Muscle layer of colon (tissue), 2 donors: ENCODE measurements at regions not wholly inside any gene's neighbourhood (a gene's known extent, or its start where the extent isn't known, plus 50 kb on each side); places are given as distances from the start of the nearest gene placed in this dataset.
A peak's percentile ranks its signal among the peaks of the same experiment; 100 is the strongest.

Experiments used
- H3K27ac ChIP-seq: one replicate; pipeline ENCODE4 v1.7.0; 2013; ENCODE audit warnings: low read depth, mild to moderate bottlenecking, low read length, moderate library complexity
- H3K27me3 ChIP-seq, 2 donors: one replicate each; pipeline ENCODE4 v1.7.0; 2013; ENCODE audit warnings: low read length in 2 of 2, mild to moderate bottlenecking in 2 of 2; ENCODE audit not compliant: insufficient read depth in 2 of 2, control insufficient read depth in 1 of 2
- H3K36me3 ChIP-seq: one replicate; pipeline ENCODE4 v1.7.0; 2013; ENCODE audit warnings: mild to moderate bottlenecking, low read length; ENCODE audit not compliant: insufficient read depth
- H3K4me1 ChIP-seq: one replicate; pipeline ENCODE4 v1.7.0; 2013; ENCODE audit warnings: mild to moderate bottlenecking, low read length; ENCODE audit not compliant: insufficient read depth
- H3K4me3 ChIP-seq, 2 donors: one replicate each; pipeline ENCODE4 v1.7.0; 2013; ENCODE audit warnings: low read length in 2 of 2, low read depth in 1 of 2, mild to moderate bottlenecking in 1 of 2, moderate library complexity in 1 of 2
- H3K9ac ChIP-seq: one replicate; pipeline ENCODE4 v1.7.0; 2013; ENCODE audit warnings: low read length
- H3K9me3 ChIP-seq: one replicate; pipeline ENCODE4 v1.7.0; 2013; ENCODE audit warnings: mild to moderate bottlenecking, low read length
- donor health status: abdominal sarcoma.
- donor health status: Adenocarcinoma of cecum.

GRCh38 chr17:56675876-56676660, 82.6 kb downstream of the NOG start:
- peaks cover 20 to 26% of the 10 kb centered on the region in 2 donors for H3K27me3 ChIP-seq
- H3K9ac ChIP-seq = no peak overlapping the region
- H3K9me3 ChIP-seq = no peaks in the 10 kb centered on the region
- H3K36me3 ChIP-seq = no peaks in the 10 kb centered on the region
- H3K4me1 ChIP-seq = peaks cover 6% of the 10 kb centered on the region
- H3K27ac ChIP-seq = no peak overlapping the region
- no peak overlapping the region for H3K4me3 ChIP-seq

DNA sequence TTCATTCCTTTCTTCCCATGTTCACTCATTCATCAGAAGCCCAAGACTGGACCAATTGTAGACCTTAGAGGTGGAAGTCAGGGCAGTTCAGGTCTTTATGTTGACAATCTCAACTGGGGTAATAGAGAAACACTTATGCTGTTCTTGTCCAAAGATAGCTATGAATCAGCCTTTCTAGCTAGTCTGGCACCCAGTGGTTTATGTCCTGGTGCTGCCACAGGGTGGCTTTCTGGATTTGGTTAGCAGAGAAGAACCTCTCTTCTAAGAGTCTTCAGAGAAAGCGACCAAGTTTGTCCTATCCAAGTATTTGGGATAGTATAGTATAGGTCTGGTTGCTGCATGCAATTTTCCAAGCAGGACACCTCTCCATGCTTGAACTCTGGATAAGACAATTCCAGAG, 83.3 kb downstream of the NOG start:
- peaks cover 6% of the 10 kb centered on the region for H3K4me1 ChIP-seq
- H3K9ac ChIP-seq = no peak overlapping the region
- H3K27ac ChIP-seq = no peak overlapping the region
- H3K27me3 ChIP-seq = peaks cover 20 to 26% of the 10 kb centered on the region in 2 donors
- H3K36me3 ChIP-seq = no peaks in the 10 kb centered on the region
- no peak overlapping the region for H3K4me3 ChIP-seq
- H3K9me3 ChIP-seq = no peaks in the 10 kb centered on the region

- Histone ChIP-seq H3K4me3 (peak overlapping the region; percentile 0 to 37), H3K27me3 (peaks cover 20 to 26% of the 10 kb centered on the region in 2 donors), H3K36me3 (no peaks in the 10 kb centered on the region), H3K27ac (no peak overlapping the region), H3K4me1 (peaks cover 6% of the 10 kb centered on the region), H3K9ac (no peak overlapping the region), H3K9me3 (no peaks in the 10 kb centered on the region)
Observed at GRCh38 chr17:56678249-56679114, 85.0 kb downstream of the NOG start.

- H3K27ac ChIP-seq = no peak overlapping the region
- H3K9ac ChIP-seq = no peak overlapping the region
- no peaks in the 10 kb centered on the region for H3K9me3 ChIP-seq
- peaks cover 20 to 28% of the 10 kb centered on the region in 2 donors for H3K27me3 ChIP-seq
- peak overlapping the region; percentile 0 to 37 for H3K4me3 ChIP-seq
- no peaks in the 10 kb centered on the region for H3K36me3 ChIP-seq
- peaks cover 6% of the 10 kb centered on the region for H3K4me1 ChIP-seq
Observed at GRCh38 chr17:56679115-56679776, 85.7 kb downstream of the NOG start.

DNA sequence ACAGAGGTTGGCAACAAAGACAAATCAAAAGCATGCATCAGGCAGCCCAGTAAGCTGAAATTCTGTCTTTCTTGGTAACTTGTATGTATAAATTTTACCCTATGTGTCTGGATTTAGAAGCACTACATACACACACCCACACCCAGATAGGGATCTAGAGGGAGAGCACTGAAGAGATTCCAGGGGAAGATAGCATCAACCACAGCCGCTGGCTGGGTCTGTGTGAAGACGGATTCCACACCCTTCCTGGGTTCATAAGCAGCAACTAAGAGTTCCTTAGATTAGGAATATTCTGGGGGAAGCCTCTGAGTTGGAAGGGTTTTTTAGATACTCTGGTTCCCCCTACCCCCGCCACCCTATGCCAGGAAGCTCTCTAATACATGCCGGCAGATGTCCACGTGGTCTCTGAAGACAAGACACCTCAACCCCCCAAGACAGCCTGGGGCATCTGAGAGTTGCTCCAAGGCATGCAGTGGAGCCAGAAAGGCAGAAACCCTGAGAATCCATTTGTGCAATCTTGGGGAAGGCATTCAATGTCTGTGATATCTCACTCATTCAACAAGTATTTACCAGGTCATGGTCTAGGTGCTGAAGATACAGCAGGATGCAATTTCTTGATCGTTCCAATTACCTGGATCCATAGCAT, 86.4 kb downstream of the NOG start:
- Histone ChIP-seq H3K4me3 (no peak overlapping the region), H3K4me1 (peaks cover 6% of the 10 kb centered on the region), H3K27ac (no peak overlapping the region), H3K27me3 (peaks cover 20 to 30% of the 10 kb centered on the region in 2 donors), H3K36me3 (no peaks in the 10 kb centered on the region), H3K9ac (no peak overlapping the region), H3K9me3 (no peaks in the 10 kb centered on the region)

GRCh38 chr17:56680676-56681075, 87.2 kb downstream of the NOG start:
- no peak overlapping the region for H3K9ac ChIP-seq
- H3K36me3 ChIP-seq = no peaks in the 10 kb centered on the region
- no peak overlapping the region for H3K27ac ChIP-seq
- H3K27me3 ChIP-seq = peaks cover 20 to 30% of the 10 kb centered on the region in 2 donors
- H3K4me1 ChIP-seq = peaks cover 6% of the 10 kb centered on the region
- no peak overlapping the region for H3K4me3 ChIP-seq
- no peaks in the 10 kb centered on the region for H3K9me3 ChIP-seq

- Histone ChIP-seq H3K9ac (no peak overlapping the region), H3K4me1 (peaks cover 6% of the 10 kb centered on the region), H3K4me3 (no peak overlapping the region), H3K9me3 (no peaks in the 10 kb centered on the region), H3K27ac (no peak overlapping the region), H3K27me3 (peaks cover 15 to 24% of the 10 kb centered on the region in 2 donors), H3K36me3 (no peaks in the 10 kb centered on the region)
Observed at GRCh38 chr17:56681561-56682266, 88.2 kb downstream of the NOG start.

GRCh38 chr17:56688151-56688550, 94.7 kb downstream of the NOG start:
- no peak overlapping the region for H3K9ac ChIP-seq
- peaks cover 0 to 4% of the 10 kb centered on the region in 2 donors for H3K27me3 ChIP-seq
- no peaks in the 10 kb centered on the region for H3K36me3 ChIP-seq
- no peaks in the 10 kb centered on the region for H3K9me3 ChIP-seq
- H3K27ac ChIP-seq = no peak overlapping the region
- H3K4me3 ChIP-seq = no peak overlapping the region
- H3K4me1 ChIP-seq = no peaks in the 10 kb centered on the region

GRCh38 chr17:56690441-56691291, 97.2 kb downstream of the NOG start:
- H3K9ac ChIP-seq = no peak overlapping the region
- no peaks in the 10 kb centered on the region for H3K9me3 ChIP-seq
- H3K27ac ChIP-seq = no peak overlapping the region
- no peaks in the 10 kb centered on the region for H3K4me1 ChIP-seq
- H3K36me3 ChIP-seq = no peaks in the 10 kb centered on the region
- no peak overlapping the region for H3K4me3 ChIP-seq
- H3K27me3 ChIP-seq = no peaks in the 10 kb centered on the region

DNA sequence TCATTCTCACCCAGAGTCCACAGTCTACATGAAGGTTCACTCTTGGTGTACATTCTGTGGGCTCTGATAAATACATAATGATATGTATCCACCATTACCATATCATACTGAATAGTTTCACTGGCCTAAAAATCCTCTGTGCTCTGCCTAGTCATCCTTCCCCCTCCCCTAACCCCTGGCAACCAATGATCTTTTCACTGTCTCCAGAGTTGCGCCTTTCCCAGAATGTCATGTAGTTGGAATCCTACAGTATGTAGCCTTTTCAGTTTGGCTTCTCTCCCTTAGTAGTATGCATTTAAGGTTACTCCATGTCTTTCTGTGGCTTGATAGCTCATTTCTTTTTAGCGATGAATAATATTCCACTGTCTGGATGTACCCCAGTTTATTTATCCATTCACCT, 101.3 kb downstream of the NOG start:
- Histone ChIP-seq H3K4me1 (peaks cover 9% of the 10 kb centered on the region), H3K27me3 (no peaks in the 10 kb centered on the region), H3K4me3 (no peak overlapping the region), H3K9me3 (no peaks in the 10 kb centered on the region), H3K27ac (no peak overlapping the region), H3K36me3 (no peaks in the 10 kb centered on the region), H3K9ac (no peak overlapping the region)
